ENCODE measurements at regions not wholly inside any gene's neighbourhood (a gene's known extent, or its start where the extent isn't known, plus 50 kb on each side); places are given as distances from the start of the nearest gene placed in this dataset.

- TF ChIP-seq CTCF (IDR thresholded peaks at IDR 0.05; ENCODE audit: low read depth, low read length, poor library complexity, severe bottlenecking) (no peak), EZH2phosphoT487 (IDR thresholded peaks at IDR 0.05; ENCODE audit: borderline replicate concordance, low read length) (no peak)
Measured at GRCh38 chr14:22210026-22210425, 379.0 kb downstream of the DAD1 start.

Measured in DOHH2 (cell line).